ENCODE measurements at regions not wholly inside any gene's neighbourhood (a gene's known extent, or its start where the extent isn't known, plus 50 kb on each side); places are given as distances from the start of the nearest gene placed in this dataset.

DNA sequence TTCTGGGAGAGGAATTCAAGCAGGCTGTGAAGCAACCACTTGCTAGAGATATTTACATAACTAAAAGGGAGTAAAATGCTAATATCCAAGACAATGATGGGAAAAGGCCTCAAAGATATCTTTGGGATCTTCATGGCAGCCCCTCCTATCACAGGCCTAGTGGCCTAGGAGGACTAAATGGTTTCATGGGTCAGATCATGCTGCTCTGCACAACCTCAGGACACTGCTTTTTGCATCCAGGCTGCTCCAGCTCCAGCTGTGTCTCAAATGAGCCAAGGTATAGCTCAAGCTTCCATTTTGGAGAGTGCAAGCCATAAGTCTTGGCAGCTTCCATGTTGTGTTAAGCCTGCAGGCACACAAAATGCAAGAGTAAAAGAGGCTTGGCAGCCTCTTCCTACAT is 195.6 kb upstream of the SSTR1 start:
- Histone ChIP-seq H3K9me3 (ENCODE audit: control insufficient read depth, insufficient read depth, low read length) (peaks cover 10% of the 10 kb centered on the region; the same call in 1 of the 2 replicates), H3K4me3 (ENCODE audit: low read depth, low read length) (no peak overlapping the region), H3K27ac (ENCODE audit: low read depth, low read length) (no peak overlapping the region), H3K27me3 (ENCODE audit: control insufficient read depth, insufficient read depth, low read length) (no peaks in the 10 kb centered on the region)
- no peak for TF ChIP-seq CTCF (IDR thresholded peaks at IDR 0.05; ENCODE audit: low read depth, low read length)
- ChIA-PET POLR2A (no interaction called here), CTCF (no interaction called here)
- DNase-seq (ENCODE audit: low read depth, low spot score) = no peak

- ChIA-PET CTCF (interaction anchor here (0.6 kb wide), 2 partner anchors 386 to 397 kb away, joined by 3 to 5 read pairs; no protein-coding TSS in a partner anchor), POLR2A (no interaction called here)
- Histone ChIP-seq H3K9me3 (ENCODE audit: control insufficient read depth, insufficient read depth, low read length) (peaks cover 10% of the 10 kb centered on the region; the same call in 1 of the 2 replicates), H3K27ac (ENCODE audit: low read depth, low read length) (no peak overlapping the region), H3K27me3 (ENCODE audit: control insufficient read depth, insufficient read depth, low read length) (no peaks in the 10 kb centered on the region), H3K4me3 (ENCODE audit: low read depth, low read length) (no peak overlapping the region)
- peak; percentile 33; the same call in 1 of the 2 replicates for TF ChIP-seq CTCF (IDR thresholded peaks at IDR 0.05; ENCODE audit: low read depth, low read length)
- no peak for DNase-seq (ENCODE audit: low read depth, low spot score)
These were observed 191.2 kb upstream of the SSTR1 start for GRCh38 chr14:38016497-38016896.

DNA sequence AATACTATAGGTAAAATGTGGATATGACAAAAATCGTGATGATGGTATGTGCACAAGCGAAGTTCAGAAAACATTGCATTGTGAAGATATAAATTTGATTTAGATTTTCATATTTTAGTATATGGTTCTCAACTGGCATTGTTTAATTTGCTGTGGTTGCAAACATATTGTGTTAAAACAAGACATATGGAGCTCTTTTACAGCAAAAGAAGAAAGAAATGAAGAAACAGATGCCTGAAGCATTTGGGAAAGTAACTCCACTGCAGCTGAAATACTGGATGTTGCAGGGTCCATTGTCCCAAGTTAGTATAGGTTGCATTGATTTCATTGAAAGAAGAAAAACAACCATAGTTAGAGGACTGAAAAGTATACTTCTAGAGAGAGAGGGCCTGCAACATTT is 185.8 kb upstream of the SSTR1 start:
- CTCF ChIA-PET = no interaction called here

DNA sequence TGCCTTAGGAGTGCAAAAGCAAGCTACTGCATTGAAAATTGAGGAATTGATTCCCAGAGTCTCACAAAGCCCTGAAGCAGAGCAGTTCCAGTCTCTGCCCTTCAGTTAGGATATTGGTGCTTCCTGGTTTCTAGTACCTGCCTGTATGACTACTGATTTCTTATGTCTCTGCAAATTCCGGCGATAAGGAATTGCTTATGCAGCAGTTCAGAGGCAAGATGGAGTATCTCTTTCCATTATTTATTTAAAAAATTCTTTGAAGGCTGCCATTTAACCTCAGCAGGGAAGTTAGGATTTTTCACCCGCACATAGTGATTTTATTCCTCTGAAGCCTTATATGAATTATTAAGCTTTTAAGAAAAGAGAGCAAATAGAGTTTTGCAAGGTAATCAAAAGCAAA is 184.9 kb upstream of the SSTR1 start:
- POLR2A ChIA-PET = no interaction called here
- Histone ChIP-seq H3K27me3 (ENCODE audit: control insufficient read depth, insufficient read depth, low read length) (no peaks in the 10 kb centered on the region), H3K9me3 (ENCODE audit: control insufficient read depth, insufficient read depth, low read length) (no peaks in the 10 kb centered on the region), H3K27ac (ENCODE audit: low read depth, low read length) (no peak overlapping the region), H3K4me3 (ENCODE audit: low read depth, low read length) (no peak overlapping the region)
- TF ChIP-seq CTCF (IDR thresholded peaks at IDR 0.05; ENCODE audit: low read depth, low read length) = no peak
- CTCF ChIA-PET = no interaction called here
- no peak for DNase-seq (ENCODE audit: low read depth, low spot score)

More for the DNA sequence above, 185.8 kb upstream of the SSTR1 start:
- Histone ChIP-seq H3K27me3 (ENCODE audit: control insufficient read depth, insufficient read depth, low read length) (no peaks in the 10 kb centered on the region), H3K9me3 (ENCODE audit: control insufficient read depth, insufficient read depth, low read length) (no peaks in the 10 kb centered on the region), H3K27ac (ENCODE audit: low read depth, low read length) (no peak overlapping the region), H3K4me3 (ENCODE audit: low read depth, low read length) (no peak overlapping the region)
- POLR2A ChIA-PET = no interaction called here
- no peak for TF ChIP-seq CTCF (IDR thresholded peaks at IDR 0.05; ENCODE audit: low read depth, low read length)
- DNase-seq (ENCODE audit: low read depth, low spot score) = no peak

DNA sequence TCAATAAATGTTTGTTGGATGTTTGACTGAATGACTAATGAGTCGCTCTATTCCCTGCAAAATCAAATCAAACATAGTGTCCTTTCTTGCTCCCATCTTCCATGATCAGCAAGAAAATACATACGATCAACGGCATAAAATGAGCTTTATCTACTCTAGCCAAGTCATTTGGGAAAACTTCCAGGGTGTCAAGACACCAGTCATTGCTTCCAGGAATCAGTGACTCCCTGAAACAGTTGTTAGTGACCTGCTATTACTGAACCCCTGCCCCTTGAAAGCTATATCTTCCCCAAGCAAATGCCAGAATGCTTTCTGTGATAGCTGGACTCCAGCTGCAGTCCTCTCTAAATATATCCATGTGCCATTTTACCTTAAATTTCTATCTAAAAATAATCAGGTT is 169.5 kb upstream of the SSTR1 start:
- no peak for DNase-seq (ENCODE audit: low read depth, low spot score)
- Histone ChIP-seq H3K9me3 (ENCODE audit: control insufficient read depth, insufficient read depth, low read length) (no peaks in the 10 kb centered on the region), H3K27ac (ENCODE audit: low read depth, low read length) (no peak overlapping the region), H3K27me3 (ENCODE audit: control insufficient read depth, insufficient read depth, low read length) (no peaks in the 10 kb centered on the region), H3K4me3 (ENCODE audit: low read depth, low read length) (no peak overlapping the region)
- ChIA-PET POLR2A (no interaction called here), CTCF (no interaction called here)
- no peak for TF ChIP-seq CTCF (IDR thresholded peaks at IDR 0.05; ENCODE audit: low read depth, low read length)

Data from AG04450 (cell line).